Parathyroid adenoma (tissue), 2 donors: ENCODE measurements at regions not wholly inside any gene's neighbourhood (a gene's known extent, or its start where the extent isn't known, plus 50 kb on each side); places are given as distances from the start of the nearest gene placed in this dataset.
"Not testable (repeated sequence)": the region's sequence is repeated elsewhere in the genome, so short reads cannot be mapped to it uniquely, and the experiment has no call there.

Source experiments
- H2AFZ ChIP-seq: fragments of 300-600 bp; sonication (generic); one replicate; pipeline ENCODE4 v1.7.0; 2017; ENCODE audit warnings: antibody characterized with exemption, mild to moderate bottlenecking
- H3K27ac ChIP-seq: fragments of 300-600 bp; sonication (generic); one replicate; pipeline ENCODE4 v1.7.0; 2017
- H3K27me3 ChIP-seq: fragments of 300-600 bp; sonication (generic); one replicate; pipeline ENCODE4 v1.7.0; 2017; ENCODE audit warnings: low read length; ENCODE audit not compliant: control insufficient read depth, insufficient read depth
- H3K36me3 ChIP-seq: fragments of 300-600 bp; sonication (generic); one replicate; pipeline ENCODE4 v1.7.0; 2017; ENCODE audit warnings: low read length; ENCODE audit not compliant: control insufficient read depth, insufficient read depth
- H3K4me1 ChIP-seq: fragments of 300-600 bp; sonication (generic); one replicate; pipeline ENCODE4 v1.7.0; 2017; ENCODE audit warnings: control low read depth
- H3K4me2 ChIP-seq: fragments of 300-600 bp; sonication (generic); one replicate; pipeline ENCODE4 v1.7.0; 2017; ENCODE audit warnings: low read length
- H3K4me3 ChIP-seq: fragments of 300-600 bp; sonication (generic); one replicate; pipeline ENCODE4 v1.7.0; 2017; ENCODE audit warnings: low read depth, low read length
- H3K79me2 ChIP-seq: fragments of 300-600 bp; sonication (generic); one replicate; pipeline ENCODE4 v1.7.0; 2017; ENCODE audit warnings: control low read depth
- H3K9ac ChIP-seq: fragments of 300-600 bp; sonication (generic); one replicate; pipeline ENCODE4 v1.7.0; 2017; ENCODE audit warnings: mild to moderate bottlenecking
- H3K9me3 ChIP-seq: fragments of 300-600 bp; sonication (generic); one replicate; pipeline ENCODE4 v1.7.0; 2017; ENCODE audit warnings: low read length; ENCODE audit not compliant: control insufficient read depth
- TF ChIP-seq, protein P1 (sequence below): fragments of 300-600 bp; sonication (generic); IDR thresholded peaks from one replicate; pipeline ENCODE4 v1.7.0; 2017; ENCODE audit warnings: antibody characterized with exemption, mild to moderate bottlenecking
- donor health status: primary hyperparathyroidism.

DNA sequence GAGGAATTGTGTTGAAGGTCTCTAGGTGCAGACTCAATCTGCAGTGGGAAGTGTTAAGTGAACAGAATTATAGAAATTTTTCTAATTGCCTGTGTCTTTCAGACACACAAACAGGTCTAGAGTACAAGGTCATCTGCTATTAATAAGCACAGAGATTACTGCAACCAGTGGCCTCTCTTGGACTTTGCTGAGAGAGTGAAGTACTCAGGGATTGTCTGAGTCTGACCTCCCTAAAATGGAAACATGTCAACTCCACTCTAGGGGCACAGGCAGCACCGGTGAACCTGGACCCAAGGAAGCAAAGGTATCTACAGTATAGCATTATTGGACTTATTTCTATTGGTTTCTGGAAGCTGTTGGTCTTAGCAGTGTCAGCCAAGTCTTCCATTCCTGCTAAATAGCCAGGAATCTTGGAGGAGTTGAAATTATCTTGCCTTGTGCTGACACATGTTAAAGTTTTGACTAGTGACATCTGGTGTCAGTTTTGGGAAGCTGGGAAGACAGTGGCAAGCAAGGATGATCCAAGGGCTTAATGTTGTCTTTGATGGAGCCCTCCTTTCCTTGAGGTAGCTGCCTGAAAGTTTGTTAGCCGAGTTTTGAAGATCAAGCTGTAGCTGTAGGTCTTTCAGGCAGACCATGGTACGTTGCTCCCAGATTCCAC, 61.1 kb upstream of the NMUR2 start:
- Histone ChIP-seq H3K27me3 (no peaks in the 10 kb centered on the region), H3K36me3 (no peaks in the 10 kb centered on the region), H3K4me2 (no peak overlapping the region), H3K79me2 (no peaks in the 10 kb centered on the region), H3K4me1 (no peaks in the 10 kb centered on the region), H3K27ac (no peak overlapping the region), H3K4me3 (no peak overlapping the region), H3K9ac (no peak overlapping the region), H2AFZ (no peak overlapping the region), H3K9me3 (no peaks in the 10 kb centered on the region)
- TF ChIP-seq, protein P1, sequence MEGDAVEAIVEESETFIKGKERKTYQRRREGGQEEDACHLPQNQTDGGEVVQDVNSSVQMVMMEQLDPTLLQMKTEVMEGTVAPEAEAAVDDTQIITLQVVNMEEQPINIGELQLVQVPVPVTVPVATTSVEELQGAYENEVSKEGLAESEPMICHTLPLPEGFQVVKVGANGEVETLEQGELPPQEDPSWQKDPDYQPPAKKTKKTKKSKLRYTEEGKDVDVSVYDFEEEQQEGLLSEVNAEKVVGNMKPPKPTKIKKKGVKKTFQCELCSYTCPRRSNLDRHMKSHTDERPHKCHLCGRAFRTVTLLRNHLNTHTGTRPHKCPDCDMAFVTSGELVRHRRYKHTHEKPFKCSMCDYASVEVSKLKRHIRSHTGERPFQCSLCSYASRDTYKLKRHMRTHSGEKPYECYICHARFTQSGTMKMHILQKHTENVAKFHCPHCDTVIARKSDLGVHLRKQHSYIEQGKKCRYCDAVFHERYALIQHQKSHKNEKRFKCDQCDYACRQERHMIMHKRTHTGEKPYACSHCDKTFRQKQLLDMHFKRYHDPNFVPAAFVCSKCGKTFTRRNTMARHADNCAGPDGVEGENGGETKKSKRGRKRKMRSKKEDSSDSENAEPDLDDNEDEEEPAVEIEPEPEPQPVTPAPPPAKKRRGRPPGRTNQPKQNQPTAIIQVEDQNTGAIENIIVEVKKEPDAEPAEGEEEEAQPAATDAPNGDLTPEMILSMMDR: no peak

DNA sequence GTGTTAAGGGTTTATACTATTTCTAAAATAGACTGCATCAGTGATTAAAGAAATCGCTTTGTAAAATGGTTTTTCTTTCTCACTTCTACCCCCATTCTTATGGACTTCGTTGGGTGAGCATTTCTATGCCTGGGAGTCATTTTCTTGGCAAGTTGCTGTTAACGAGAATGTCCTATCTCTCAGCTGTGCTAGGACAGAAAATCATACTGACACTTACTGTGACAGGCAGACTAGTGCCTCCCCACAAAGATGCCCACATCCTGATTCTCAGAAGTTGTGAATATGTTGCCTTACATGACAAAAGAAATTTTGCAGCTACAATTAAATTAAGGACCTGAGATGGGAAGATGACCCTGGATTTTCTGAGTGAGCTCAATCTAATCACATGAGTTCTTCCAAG, 65.1 kb upstream of the NMUR2 start:
- Histone ChIP-seq H3K27ac (no peak overlapping the region), H3K27me3 (no peaks in the 10 kb centered on the region), H3K9ac (no peak overlapping the region), H2AFZ (no peak overlapping the region), H3K4me1 (no peaks in the 10 kb centered on the region), H3K4me2 (no peak overlapping the region), H3K4me3 (no peak overlapping the region), H3K9me3 (no peaks in the 10 kb centered on the region), H3K36me3 (no peaks in the 10 kb centered on the region), H3K79me2 (no peaks in the 10 kb centered on the region)
- TF ChIP-seq, protein P1: no peak

DNA sequence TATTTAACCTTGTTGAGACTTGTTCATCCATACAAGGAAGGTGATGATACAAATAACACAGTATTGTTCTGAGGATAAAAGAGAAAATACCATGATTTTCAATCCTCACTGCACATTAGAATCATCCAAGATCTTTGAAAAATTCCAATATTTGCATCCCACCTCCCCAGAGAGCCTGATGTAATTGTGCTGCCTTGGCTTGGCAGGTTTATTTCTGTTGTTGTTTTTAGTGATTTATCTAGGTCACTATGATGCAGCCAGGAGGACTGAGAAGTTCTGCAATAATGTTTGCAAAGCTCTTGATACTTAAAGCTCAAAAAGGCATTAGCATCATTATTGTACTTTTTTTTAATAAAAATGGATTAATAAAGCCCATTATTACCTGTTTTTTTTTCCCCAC, 67.0 kb upstream of the NMUR2 start:
- H3K4me3 ChIP-seq: no peak overlapping the region
- no peaks in the 10 kb centered on the region for H3K79me2 ChIP-seq
- no peaks in the 10 kb centered on the region for H3K9me3 ChIP-seq
- H2AFZ ChIP-seq: no peak overlapping the region
- no peaks in the 10 kb centered on the region for H3K27me3 ChIP-seq
- no peak overlapping the region for H3K9ac ChIP-seq
- no peaks in the 10 kb centered on the region for H3K4me1 ChIP-seq
- H3K4me2 ChIP-seq: no peak overlapping the region
- no peaks in the 10 kb centered on the region for H3K36me3 ChIP-seq
- no peak overlapping the region for H3K27ac ChIP-seq
- TF ChIP-seq, protein P1: no peak

DNA sequence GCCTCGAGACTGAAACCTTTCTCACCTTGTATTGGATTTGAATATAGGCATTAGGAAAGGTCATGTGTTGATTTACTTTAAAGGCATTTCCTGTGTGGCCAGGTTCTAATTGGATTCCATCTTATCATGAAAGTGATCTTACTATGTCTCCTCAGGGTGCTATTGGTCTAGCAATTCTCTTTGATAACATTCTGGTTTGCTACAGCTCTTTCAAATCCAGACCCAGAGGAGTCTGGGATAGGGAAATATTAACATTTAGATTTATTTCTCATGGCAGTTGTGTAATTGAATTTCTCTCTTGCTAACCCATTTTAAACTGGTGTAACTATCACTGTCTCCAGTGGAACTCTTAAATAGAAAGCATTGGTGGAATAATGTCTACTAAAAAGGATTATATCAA, 69.9 kb upstream of the NMUR2 start:
- H3K9me3 ChIP-seq: no peaks in the 10 kb centered on the region
- no peak overlapping the region for H3K4me3 ChIP-seq
- no peak overlapping the region for H3K4me2 ChIP-seq
- no peak overlapping the region for H3K27ac ChIP-seq
- no peaks in the 10 kb centered on the region for H3K36me3 ChIP-seq
- TF ChIP-seq, protein P1: no peak
- no peaks in the 10 kb centered on the region for H3K79me2 ChIP-seq
- H3K27me3 ChIP-seq: no peaks in the 10 kb centered on the region
- no peak overlapping the region for H3K9ac ChIP-seq
- H3K4me1 ChIP-seq: no peaks in the 10 kb centered on the region
- H2AFZ ChIP-seq: no peak overlapping the region

DNA sequence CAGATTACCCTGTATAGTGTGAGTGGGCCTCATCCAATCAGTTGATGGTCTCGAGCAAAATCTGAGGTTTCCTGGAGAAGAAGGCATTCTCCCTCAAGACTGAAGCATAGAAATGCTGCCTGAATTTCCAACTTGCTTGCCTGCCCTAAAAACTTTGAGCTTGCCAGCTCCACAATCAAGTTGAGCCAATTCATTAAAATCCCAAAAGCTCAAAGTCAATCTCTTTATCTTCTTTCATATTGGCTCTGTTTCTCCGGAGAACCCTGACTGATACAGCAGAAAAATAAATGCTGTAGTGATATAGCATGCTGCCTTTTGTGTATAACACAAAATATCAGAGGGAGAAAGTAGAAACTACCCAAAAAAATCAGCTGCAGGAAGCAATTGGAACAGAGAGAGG, 72.5 kb upstream of the NMUR2 start:
- Histone ChIP-seq H2AFZ (no peak overlapping the region), H3K4me1 (no peaks in the 10 kb centered on the region), H3K4me2 (no peak overlapping the region), H3K27me3 (no peaks in the 10 kb centered on the region), H3K27ac (no peak overlapping the region), H3K9me3 (no peaks in the 10 kb centered on the region), H3K79me2 (no peaks in the 10 kb centered on the region), H3K4me3 (no peak overlapping the region), H3K36me3 (no peaks in the 10 kb centered on the region), H3K9ac (no peak overlapping the region)
- TF ChIP-seq, protein P1: no peak

DNA sequence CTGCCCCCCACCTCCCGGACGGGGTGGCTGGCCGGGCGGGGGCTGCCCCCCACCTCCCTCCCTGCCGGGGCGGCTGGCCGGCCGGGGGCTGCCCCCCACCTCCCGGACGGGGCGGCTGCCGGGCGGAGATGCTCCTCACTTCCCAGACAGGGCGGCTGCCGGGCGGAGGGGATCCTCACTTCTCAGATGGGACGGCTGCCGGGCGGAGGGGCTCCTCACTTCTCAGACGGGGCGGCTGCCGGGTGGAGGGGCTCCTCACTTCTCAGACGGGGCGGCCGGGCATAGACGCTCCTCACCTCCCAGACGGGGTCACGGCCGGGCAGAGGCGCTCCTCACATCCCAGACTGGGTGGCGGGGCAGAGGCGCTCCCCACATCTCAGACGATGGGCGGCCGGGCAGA, 74.8 kb upstream of the NMUR2 start:
- not testable (repeated sequence) for H3K4me2 ChIP-seq, H3K79me2 ChIP-seq, H3K27ac ChIP-seq, H3K9ac ChIP-seq, H3K36me3 ChIP-seq, H3K9me3 ChIP-seq, H3K4me1 ChIP-seq, H2AFZ ChIP-seq, H3K4me3 ChIP-seq, H3K27me3 ChIP-seq

DNA sequence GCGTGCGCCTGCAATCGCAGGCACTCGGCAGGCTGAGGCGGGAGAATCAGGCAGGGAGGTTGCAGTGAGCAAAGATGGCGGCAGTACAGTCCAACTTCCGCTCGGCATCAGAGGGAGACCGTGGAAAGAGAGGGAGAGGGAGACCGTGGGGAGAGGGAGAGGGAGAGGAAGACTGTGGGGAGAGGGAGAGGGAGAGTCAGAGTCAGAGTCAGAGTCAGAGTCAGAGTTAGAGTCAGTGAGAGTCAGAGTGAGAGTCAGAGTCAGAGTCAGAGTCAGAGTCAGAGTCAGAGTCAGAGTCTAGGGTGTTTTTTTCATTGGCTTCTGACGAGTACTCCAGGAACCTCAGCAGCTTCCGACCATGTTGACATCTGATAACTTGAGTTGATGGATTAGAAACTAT, 75.6 kb upstream of the NMUR2 start:
- not testable (repeated sequence) for H3K27me3 ChIP-seq, H3K4me1 ChIP-seq, H3K4me3 ChIP-seq, H2AFZ ChIP-seq, H3K4me2 ChIP-seq, H3K9me3 ChIP-seq, H3K27ac ChIP-seq, H3K9ac ChIP-seq, H3K79me2 ChIP-seq, H3K36me3 ChIP-seq
